Neuron (in vitro differentiated cells): ENCODE measurements at regions not wholly inside any gene's neighbourhood (a gene's known extent, or its start where the extent isn't known, plus 50 kb on each side); places are given as distances from the start of the nearest gene placed in this dataset.

Experiments
- H2AFZ ChIP-seq: one replicate; pipeline ENCODE4 v1.6.1; 2013; ENCODE audit warnings: low read depth, mild to moderate bottlenecking, inconsistent platforms, low read length, moderate library complexity
- H3K27me3 ChIP-seq: one replicate; pipeline ENCODE4 v1.6.1; 2013; ENCODE audit warnings: low read length; ENCODE audit not compliant: insufficient read depth
- H3K36me3 ChIP-seq: one replicate; pipeline ENCODE4 v1.6.1; 2013; ENCODE audit warnings: low read length; ENCODE audit not compliant: insufficient read depth
- H3K4me1 ChIP-seq: one replicate; pipeline ENCODE4 v1.6.1; 2013; ENCODE audit warnings: low read length; ENCODE audit not compliant: insufficient read depth
- H3K4me3 ChIP-seq: 2 replicates; pipeline ENCODE4 v1.5.1; 2013; ENCODE audit warnings: mild to moderate bottlenecking, low read length, moderate library complexity
- H3K9me3 ChIP-seq: one replicate; pipeline ENCODE4 v1.6.1; 2013; ENCODE audit warnings: low read length

GRCh38 chr9:82273121-82273520 is 284.5 kb downstream of the SPATA31D1 start:
- Histone ChIP-seq H3K27me3 (no peaks in the 10 kb centered on the region), H2AFZ (no peak overlapping the region), H3K36me3 (no peaks in the 10 kb centered on the region), H3K4me3 (no peak overlapping the region), H3K4me1 (no peaks in the 10 kb centered on the region), H3K9me3 (no peaks in the 10 kb centered on the region)

GRCh38 chr9:82275258-82275927 is 286.8 kb downstream of the SPATA31D1 start:
- Histone ChIP-seq H2AFZ (no peak overlapping the region), H3K27me3 (no peaks in the 10 kb centered on the region), H3K9me3 (no peaks in the 10 kb centered on the region), H3K4me3 (no peak overlapping the region), H3K36me3 (no peaks in the 10 kb centered on the region), H3K4me1 (no peaks in the 10 kb centered on the region)

DNA sequence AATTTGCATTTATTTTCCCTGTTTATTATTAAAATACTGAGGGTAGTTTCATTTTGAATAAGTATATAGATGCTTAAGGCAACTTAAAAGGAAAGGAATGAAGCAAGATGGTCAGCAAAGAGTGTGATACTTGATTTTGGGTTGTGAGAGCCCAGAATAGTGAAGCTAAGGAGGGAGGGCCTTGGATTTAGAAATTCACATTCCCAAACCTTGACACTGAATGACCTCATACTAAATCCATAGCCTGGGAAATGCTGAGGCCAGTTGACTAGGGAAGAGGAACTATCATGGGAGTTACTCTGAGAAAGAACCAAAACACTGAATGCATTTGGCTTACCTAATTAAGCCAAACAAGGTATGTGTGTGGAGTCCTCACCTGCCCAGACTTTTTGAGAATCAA is 292.5 kb downstream of the SPATA31D1 start:
- Histone ChIP-seq H3K9me3 (no peaks in the 10 kb centered on the region), H3K36me3 (no peaks in the 10 kb centered on the region), H3K4me1 (no peaks in the 10 kb centered on the region), H3K4me3 (no peak overlapping the region), H3K27me3 (no peaks in the 10 kb centered on the region), H2AFZ (no peak overlapping the region)

DNA sequence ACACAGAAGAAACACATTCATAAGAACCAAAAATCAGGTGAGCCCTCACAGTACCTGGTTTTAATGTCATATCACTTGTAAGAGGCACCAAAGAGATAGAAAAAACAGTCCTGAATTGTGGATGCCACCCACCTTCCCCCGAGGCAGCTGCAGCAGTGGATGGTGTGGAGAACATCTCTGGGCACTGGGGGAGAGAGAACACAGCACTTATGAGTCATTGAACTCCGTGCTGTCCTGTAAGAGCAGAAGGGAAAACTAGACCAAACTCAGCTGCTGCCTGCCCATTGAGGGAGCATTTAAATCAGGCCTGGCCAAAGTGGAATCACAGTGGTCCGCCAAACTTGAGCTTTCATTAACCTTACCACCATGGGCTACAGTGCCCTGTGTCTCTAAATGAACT is 296.2 kb downstream of the SPATA31D1 start:
- Histone ChIP-seq H2AFZ (no peak overlapping the region), H3K27me3 (no peaks in the 10 kb centered on the region), H3K4me1 (no peaks in the 10 kb centered on the region), H3K9me3 (no peaks in the 10 kb centered on the region), H3K4me3 (no peak overlapping the region), H3K36me3 (no peaks in the 10 kb centered on the region)

- no peaks in the 10 kb centered on the region for H3K27me3 ChIP-seq
- H2AFZ ChIP-seq: no peak overlapping the region
- no peaks in the 10 kb centered on the region for H3K36me3 ChIP-seq
- H3K9me3 ChIP-seq: no peaks in the 10 kb centered on the region
- no peaks in the 10 kb centered on the region for H3K4me1 ChIP-seq
- no peak overlapping the region for H3K4me3 ChIP-seq
These were observed 306.6 kb downstream of the SPATA31D1 start for GRCh38 chr9:82295181-82295580.

DNA sequence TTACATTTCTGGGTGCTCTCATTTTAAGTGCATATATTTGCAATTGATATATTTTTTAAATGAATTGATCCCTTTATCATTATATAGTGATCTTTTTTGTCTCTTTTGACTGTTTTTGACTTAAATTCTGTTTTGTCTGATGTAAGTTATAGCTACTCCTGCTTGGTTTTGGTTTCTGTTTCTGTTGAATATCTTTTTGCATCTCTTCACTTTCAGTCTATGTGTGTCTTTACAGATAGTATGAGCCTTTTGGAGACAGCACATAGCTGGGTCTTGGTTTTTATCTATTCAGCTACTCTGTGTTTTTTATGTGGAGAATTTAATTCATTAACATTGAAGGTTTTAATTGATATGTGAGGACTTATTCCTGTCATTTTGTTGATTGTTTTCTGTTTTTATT is 311.3 kb downstream of the SPATA31D1 start:
- H3K36me3 ChIP-seq: no peaks in the 10 kb centered on the region
- H3K4me3 ChIP-seq: no peak overlapping the region
- no peaks in the 10 kb centered on the region for H3K27me3 ChIP-seq
- no peaks in the 10 kb centered on the region for H3K9me3 ChIP-seq
- no peak overlapping the region for H2AFZ ChIP-seq
- H3K4me1 ChIP-seq: no peaks in the 10 kb centered on the region

- Histone ChIP-seq H3K4me1 (no peaks in the 10 kb centered on the region), H3K4me3 (no peak overlapping the region), H2AFZ (no peak overlapping the region), H3K27me3 (no peaks in the 10 kb centered on the region), H3K36me3 (no peaks in the 10 kb centered on the region), H3K9me3 (no peaks in the 10 kb centered on the region)
These were observed 314.5 kb downstream of the SPATA31D1 start for GRCh38 chr9:82302968-82303655.

DNA sequence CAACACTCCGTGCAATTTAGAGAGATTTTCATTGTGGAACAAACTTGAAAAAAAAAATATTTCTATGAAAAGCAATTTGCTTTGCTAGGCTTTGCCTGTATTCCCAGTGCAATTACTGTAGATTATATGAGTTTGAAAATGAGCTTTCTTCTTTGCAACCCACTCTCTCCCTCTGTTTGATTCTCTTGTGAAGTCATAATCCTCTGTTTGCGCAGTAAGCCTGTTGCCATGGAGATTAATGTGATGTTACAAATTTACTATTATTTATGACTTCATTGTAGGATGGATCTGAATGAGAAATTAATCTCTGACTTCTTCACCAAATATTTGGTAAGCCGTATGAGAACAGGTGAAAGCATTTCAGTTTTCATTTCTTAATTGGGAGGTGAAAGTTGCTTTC is 320.3 kb downstream of the SPATA31D1 start:
- no peaks in the 10 kb centered on the region for H3K4me1 ChIP-seq
- H3K9me3 ChIP-seq: no peaks in the 10 kb centered on the region
- H3K36me3 ChIP-seq: no peaks in the 10 kb centered on the region
- H3K27me3 ChIP-seq: no peaks in the 10 kb centered on the region
- H2AFZ ChIP-seq: no peak overlapping the region
- no peak overlapping the region for H3K4me3 ChIP-seq

DNA sequence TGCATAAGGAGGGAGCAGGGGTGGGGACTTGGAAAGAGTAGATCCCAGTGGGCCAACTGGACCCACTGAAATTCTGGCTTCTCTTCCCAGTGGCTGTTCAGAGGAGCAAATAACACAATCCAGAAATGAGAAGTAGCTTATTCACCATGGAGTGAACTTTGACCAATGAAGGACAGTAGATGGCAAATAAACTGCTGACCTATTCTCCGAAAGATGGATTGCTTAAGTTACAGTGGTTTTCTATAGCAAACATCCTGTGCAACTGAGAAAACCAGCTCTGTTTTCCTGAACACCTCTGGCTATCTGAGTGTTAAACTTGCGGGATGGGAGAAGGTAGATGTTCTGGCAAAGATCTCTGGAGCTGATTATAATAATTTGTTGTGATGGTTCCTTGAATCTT is 325.1 kb downstream of the SPATA31D1 start:
- Histone ChIP-seq H3K27me3 (no peaks in the 10 kb centered on the region), H3K4me3 (no peak overlapping the region), H2AFZ (no peak overlapping the region), H3K36me3 (no peaks in the 10 kb centered on the region), H3K4me1 (no peaks in the 10 kb centered on the region), H3K9me3 (no peaks in the 10 kb centered on the region)

DNA sequence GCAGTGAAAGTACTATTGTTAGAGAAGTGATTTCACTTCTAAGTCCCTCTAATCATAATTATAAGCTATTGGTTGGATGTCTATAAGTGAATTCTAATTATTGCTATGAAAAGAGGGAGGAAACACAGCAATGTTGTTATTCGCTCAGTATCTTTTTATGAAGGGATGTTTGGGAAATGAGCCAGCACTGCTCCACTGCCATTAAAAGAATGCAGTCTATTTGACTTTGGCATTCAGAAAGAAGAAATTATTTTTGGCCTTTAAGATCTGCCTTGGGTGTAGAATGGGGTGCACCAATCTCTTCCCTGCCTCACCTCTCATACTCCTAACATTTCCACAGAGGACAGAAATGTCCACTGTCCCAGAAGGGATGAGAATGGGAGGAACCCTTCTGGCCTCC is 332.0 kb downstream of the SPATA31D1 start:
- H3K27me3 ChIP-seq: no peaks in the 10 kb centered on the region
- H3K4me1 ChIP-seq: no peaks in the 10 kb centered on the region
- H2AFZ ChIP-seq: no peak overlapping the region
- no peak overlapping the region for H3K4me3 ChIP-seq
- H3K9me3 ChIP-seq: no peaks in the 10 kb centered on the region
- no peaks in the 10 kb centered on the region for H3K36me3 ChIP-seq

GRCh38 chr9:82325907-82326306 is 337.3 kb downstream of the SPATA31D1 start:
- no peaks in the 10 kb centered on the region for H3K4me1 ChIP-seq
- no peaks in the 10 kb centered on the region for H3K27me3 ChIP-seq
- H2AFZ ChIP-seq: no peak overlapping the region
- no peaks in the 10 kb centered on the region for H3K9me3 ChIP-seq
- H3K4me3 ChIP-seq: no peak overlapping the region
- no peaks in the 10 kb centered on the region for H3K36me3 ChIP-seq

DNA sequence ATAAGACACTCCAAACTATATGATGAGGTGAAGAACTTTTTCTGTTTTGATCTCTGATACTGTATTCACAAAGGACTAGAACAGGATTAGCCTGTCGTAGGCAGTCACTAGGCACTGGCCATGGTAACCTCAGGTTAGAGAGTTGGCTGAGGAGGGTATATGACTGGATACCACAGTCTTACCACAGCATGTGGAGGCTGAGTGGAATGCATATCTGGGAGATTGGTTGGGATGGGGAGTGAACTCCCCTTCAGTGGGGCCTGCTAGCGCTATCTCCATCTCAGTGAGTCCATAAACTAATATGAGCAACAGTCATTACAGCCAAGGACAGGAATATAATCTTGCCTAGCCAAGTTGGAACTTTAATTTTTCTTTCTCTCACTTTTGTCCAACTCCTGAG is 339.1 kb downstream of the SPATA31D1 start:
- H2AFZ ChIP-seq: no peak overlapping the region
- no peaks in the 10 kb centered on the region for H3K4me1 ChIP-seq
- H3K9me3 ChIP-seq: no peaks in the 10 kb centered on the region
- H3K27me3 ChIP-seq: no peaks in the 10 kb centered on the region
- H3K36me3 ChIP-seq: no peaks in the 10 kb centered on the region
- no peak overlapping the region for H3K4me3 ChIP-seq

DNA sequence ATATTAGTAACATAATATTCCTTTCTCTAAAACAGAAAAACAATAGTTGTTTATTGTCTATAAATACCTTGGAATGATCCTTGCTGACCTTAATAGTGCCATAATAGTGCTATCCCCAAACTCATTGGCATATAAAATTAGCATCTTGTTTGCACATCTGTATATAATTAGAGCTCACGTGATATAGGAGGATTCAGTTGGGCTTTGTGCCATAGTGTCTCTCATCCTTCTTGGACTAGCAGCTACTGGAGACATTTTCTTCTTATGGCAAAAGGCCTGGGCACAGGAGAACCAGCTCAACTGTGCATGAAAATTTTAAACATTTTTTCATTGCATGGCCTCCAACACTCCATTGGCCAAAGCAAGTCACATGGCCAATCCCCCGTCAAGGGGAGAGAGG is 342.5 kb downstream of the SPATA31D1 start:
- no peaks in the 10 kb centered on the region for H3K36me3 ChIP-seq
- no peaks in the 10 kb centered on the region for H3K9me3 ChIP-seq
- H2AFZ ChIP-seq: no peak overlapping the region
- H3K4me1 ChIP-seq: no peaks in the 10 kb centered on the region
- no peaks in the 10 kb centered on the region for H3K27me3 ChIP-seq
- no peak overlapping the region for H3K4me3 ChIP-seq
